ENCODE measurements at regions not wholly inside any gene's neighbourhood (a gene's known extent, or its start where the extent isn't known, plus 50 kb on each side); places are given as distances from the start of the nearest gene placed in this dataset.

DNA sequence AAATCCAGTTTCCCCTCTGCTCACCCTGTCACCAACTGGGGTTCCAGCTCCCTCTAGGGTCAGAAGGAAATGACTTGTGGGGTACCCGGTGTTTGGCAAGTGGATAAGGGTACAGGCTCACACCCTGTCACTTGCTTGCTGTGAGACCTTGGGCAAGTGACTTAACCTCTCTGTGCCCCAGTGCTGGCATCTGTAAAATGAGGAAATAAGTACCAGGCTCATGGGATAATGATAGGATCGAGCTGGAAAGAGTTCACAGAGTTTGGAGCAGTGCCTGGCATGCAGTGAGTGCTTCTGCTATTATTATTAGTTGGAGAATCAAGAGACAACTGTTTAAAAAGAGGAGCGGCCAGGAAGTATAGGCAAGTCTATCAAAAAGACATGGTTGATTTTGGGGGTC is 53.7 kb upstream of the DLX4 start:
- no peaks in the 10 kb centered on the region for H3K4me1 ChIP-seq
- H3K27me3 ChIP-seq (ENCODE audit: low read depth) = peaks cover 33% of the 10 kb centered on the region
- intact Hi-C loops (cut with DNase I) = no loop called here
- no peak overlapping the region for H3K4me3 ChIP-seq
- H3K36me3 ChIP-seq = no peaks in the 10 kb centered on the region
- H3K27ac ChIP-seq = no peak overlapping the region
- TF ChIP-seq, protein P1, sequence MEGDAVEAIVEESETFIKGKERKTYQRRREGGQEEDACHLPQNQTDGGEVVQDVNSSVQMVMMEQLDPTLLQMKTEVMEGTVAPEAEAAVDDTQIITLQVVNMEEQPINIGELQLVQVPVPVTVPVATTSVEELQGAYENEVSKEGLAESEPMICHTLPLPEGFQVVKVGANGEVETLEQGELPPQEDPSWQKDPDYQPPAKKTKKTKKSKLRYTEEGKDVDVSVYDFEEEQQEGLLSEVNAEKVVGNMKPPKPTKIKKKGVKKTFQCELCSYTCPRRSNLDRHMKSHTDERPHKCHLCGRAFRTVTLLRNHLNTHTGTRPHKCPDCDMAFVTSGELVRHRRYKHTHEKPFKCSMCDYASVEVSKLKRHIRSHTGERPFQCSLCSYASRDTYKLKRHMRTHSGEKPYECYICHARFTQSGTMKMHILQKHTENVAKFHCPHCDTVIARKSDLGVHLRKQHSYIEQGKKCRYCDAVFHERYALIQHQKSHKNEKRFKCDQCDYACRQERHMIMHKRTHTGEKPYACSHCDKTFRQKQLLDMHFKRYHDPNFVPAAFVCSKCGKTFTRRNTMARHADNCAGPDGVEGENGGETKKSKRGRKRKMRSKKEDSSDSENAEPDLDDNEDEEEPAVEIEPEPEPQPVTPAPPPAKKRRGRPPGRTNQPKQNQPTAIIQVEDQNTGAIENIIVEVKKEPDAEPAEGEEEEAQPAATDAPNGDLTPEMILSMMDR (IDR thresholded peaks at IDR 0.05) = no peak
- no peak for ATAC-seq
- no peak for DNase-seq
- H3K9me3 ChIP-seq = no peaks in the 10 kb centered on the region

DNA sequence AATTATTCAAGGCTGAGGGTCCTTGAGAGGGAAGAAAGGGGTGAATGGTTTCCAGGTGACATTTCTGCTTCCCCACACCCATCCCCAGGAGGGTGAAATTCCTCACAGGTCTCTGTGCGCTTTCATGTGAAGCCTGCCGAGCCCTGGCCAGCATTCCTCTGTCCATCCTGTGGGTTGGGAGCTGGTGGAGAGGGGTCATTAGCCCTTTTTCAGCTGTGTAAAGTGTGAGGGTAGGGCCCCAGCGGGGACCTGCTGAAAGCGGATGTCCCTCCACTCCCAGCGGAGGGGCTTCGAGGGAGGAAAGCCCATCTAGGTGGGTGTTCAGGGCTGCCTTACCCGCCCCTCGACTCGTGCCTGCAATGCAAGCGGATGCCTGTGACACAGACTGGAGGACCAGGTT is 53.3 kb upstream of the DLX4 start:
- no peak overlapping the region for H3K27ac ChIP-seq
- H3K4me1 ChIP-seq = no peaks in the 10 kb centered on the region
- no peak overlapping the region for H3K4me3 ChIP-seq
- H3K27me3 ChIP-seq (ENCODE audit: low read depth) = peaks cover 29% of the 10 kb centered on the region
- intact Hi-C loops (cut with DNase I) = no loop called here
- ATAC-seq (no peak), DNase-seq (no peak)
- TF ChIP-seq, protein P1 (IDR thresholded peaks at IDR 0.05) = no peak
- H3K9me3 ChIP-seq = no peaks in the 10 kb centered on the region
- H3K36me3 ChIP-seq = no peaks in the 10 kb centered on the region

GRCh38 chr17:49916854-49917515 is 52.0 kb upstream of the DLX4 start:
- H3K4me3 ChIP-seq = no peak overlapping the region
- H3K27me3 ChIP-seq (ENCODE audit: low read depth) = peaks cover 16% of the 10 kb centered on the region
- H3K9me3 ChIP-seq = no peaks in the 10 kb centered on the region
- TF ChIP-seq, protein P1 (IDR thresholded peaks at IDR 0.05) = no peak
- DNase-seq (no peak), ATAC-seq (no peak)
- no peak overlapping the region for H3K27ac ChIP-seq
- intact Hi-C loops (cut with DNase I) = no loop called here
- no peaks in the 10 kb centered on the region for H3K4me1 ChIP-seq
- H3K36me3 ChIP-seq = no peaks in the 10 kb centered on the region

GRCh38 chr17:49918591-49918990 is 50.4 kb upstream of the DLX4 start:
- TF ChIP-seq, protein P1 (IDR thresholded peaks at IDR 0.05) = no peak
- Histone ChIP-seq H3K27ac (no peak overlapping the region), H3K4me1 (no peaks in the 10 kb centered on the region), H3K27me3 (ENCODE audit: low read depth) (peaks cover 14% of the 10 kb centered on the region), H3K36me3 (no peaks in the 10 kb centered on the region), H3K4me3 (no peak overlapping the region), H3K9me3 (no peaks in the 10 kb centered on the region)
- no peak for ATAC-seq
- intact Hi-C loops (cut with DNase I) = no loop called here
- DNase-seq = no peak
